ENCODE measurements at regions not wholly inside any gene's neighbourhood (a gene's known extent, or its start where the extent isn't known, plus 50 kb on each side); places are given as distances from the start of the nearest gene placed in this dataset.
A peak's percentile ranks its signal among the peaks of the same experiment; 100 is the strongest.
"Not testable (repeated sequence)": the region's sequence is repeated elsewhere in the genome, so short reads cannot be mapped to it uniquely, and the experiment has no call there.

DNA sequence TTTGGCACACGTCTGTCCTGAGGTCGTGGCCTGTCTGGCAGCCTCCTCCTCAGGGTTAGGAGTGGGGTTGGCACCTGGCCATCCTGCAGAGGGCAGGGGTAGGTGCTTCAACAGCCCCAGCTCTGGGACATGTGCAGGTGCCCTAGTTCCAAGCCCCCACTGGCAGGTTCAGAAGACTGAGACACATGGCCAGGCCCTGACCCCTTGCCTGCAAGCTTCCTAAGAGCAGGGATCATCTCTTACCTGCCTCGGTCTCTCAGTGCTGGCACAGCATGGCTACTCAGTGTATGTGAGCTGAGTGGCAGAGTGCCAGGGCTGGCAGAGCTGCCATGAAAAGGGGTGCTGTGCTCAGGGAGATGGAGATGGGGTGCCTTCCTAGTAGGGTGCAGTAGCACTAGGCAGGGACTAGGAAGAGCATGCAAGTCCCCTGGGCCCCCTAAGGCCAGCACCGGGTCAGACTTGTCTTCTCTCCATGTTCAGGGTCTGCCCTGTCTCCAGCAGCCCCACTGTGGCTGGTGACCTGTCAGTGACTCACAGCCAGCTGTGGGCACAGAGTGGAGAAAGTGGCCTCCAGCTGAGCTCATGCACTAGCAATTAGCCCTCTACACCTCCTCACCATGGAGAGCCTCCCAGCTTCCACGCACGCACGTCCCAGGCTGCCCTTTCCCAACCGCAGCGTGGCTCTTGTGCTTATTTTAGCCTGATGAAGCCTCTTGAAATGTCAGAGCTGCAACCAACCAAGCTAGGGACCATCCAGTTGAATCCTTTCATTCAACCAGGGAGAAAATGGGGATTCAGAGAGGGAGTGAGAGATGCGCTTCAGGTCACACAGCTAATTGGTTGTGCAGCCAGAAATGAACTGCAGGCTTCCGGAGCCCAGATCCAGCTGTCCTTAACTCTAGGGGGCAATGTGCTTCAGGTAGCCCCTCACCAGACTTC lies 116.6 kb downstream of the MRPL14 start:
- peak; percentile 72 for DNase-seq

DNA sequence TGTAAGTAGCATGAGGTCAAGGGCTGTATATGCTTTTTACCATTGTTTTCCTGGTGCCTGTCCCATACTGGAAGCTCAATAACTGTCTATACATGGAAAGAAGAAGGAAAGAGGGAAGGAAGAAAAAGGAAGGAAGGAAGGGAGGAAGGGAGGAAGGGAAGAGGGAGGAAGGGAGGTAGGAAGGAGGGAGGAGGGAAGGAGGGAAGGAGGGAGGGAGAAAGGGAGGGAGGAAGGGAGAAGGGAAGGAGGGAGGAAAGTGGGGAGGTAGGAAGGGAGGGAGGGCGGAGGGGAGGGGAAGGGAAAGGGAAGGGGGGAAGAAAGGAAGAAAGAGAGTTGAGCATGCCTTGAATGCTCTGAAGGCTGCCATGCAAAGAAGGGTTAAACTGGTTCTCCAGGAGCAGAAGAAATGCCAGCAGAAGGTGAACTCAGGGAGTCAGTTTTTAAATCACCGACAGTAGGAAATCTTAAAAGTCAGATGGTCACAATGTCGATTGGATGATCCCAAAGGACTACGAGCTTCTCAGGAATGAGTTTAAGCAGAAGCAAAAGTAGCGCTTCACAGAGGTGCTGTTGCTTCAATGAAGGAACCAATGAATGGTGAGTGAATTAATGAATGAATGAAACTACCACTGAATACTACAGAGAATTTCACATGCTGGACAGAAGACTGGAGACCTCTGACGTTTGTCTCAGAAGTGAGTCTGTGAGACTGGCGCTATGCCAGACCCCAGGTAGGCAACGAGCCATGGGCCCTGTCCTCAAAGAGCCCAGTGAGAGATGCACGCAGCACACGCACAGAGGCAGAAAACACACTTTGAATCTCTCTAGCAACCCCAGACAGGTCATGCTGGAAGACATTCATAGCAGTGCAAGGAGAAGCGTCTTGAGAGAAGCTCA lies 117.6 kb downstream of the MRPL14 start:
- no peak for DNase-seq

DNA sequence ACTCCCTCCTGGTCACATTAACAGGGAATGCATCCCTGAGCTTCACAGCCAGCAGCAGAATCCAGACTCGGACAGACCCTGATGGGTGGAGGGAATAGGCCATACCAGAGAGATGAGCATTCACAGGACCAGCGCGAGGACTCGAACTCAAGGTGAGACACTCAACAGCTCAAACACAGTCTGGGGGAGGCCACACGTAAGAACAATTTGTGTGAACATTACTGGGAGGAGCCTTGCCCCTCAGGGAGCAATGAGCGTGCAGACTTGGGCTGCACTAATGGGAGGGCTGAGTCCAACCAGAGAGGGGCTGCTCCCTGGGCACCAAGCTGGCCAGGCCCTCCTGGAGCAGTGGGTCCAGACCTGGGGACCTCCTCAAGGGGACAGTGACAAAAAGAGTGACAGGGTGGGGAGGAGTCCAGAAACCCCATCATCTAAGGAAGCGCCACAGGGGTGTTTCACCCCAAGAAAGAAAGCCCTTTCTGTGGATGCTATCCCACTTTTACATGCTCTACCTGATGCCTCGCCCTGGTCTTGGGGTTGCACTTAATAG lies 118.4 kb downstream of the MRPL14 start:
- DNase-seq, result no peak

DNA sequence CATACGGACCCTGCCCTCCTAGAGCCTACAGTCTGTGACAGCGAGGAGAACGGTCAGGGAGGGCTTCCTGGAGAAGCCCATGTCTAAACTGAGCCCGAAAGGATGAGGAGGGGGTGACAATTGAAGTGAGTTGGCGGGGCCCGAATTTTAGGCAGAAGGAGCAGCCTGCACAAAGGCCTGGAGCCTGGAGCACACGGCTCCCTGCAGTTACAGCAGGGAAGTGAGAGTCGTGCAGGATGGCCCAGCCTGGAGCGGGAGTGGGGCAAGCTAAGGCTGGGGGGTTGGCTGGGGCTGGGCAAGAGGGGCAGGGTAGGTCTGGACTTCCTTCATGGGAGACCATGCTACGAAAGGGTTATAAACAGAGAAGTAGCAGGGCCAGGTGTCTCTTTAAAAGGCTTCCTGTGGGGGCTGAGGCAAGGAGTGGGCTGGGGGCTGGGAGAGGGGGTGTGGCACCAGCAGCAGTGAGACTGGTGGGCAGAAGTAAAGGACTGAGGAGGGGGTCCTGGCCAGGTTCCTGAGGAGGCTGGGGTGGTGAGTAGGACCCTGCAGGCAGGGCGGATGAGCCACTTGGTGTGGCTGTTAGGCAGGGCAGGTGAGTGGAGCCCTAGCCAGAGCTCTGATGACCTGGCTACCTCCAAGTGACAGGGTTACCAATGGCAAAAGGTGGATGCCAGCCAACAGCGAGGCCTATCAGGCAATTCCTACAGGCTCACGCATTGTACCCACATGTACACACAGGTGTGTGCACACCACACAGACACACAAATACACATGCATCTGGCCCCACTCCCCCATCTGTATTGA lies 119.2 kb downstream of the MRPL14 start:
- DNase-seq, result no peak

DNA sequence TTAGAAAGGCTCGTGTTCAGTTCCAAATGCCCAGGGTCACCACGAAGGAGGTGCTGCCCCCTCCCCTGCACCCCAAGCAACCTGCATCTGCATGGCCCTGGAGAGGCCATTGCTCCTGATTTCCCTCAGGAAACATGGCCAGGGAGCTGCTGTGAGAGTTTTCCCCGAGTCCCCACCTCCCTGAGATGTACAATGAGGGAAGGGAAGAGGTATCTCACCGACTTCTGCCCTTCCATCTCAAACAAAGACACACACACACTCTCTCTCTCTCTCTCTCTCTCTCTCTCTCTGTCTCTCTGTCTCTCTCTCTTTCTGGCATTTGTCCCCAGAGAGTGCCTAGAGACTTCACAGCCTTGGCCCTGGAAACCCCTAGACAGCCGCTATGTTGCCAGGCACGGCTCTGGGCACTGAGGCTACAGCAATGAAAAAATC lies 120.4 kb downstream of the MRPL14 start:
- DNase-seq, result no peak

DNA sequence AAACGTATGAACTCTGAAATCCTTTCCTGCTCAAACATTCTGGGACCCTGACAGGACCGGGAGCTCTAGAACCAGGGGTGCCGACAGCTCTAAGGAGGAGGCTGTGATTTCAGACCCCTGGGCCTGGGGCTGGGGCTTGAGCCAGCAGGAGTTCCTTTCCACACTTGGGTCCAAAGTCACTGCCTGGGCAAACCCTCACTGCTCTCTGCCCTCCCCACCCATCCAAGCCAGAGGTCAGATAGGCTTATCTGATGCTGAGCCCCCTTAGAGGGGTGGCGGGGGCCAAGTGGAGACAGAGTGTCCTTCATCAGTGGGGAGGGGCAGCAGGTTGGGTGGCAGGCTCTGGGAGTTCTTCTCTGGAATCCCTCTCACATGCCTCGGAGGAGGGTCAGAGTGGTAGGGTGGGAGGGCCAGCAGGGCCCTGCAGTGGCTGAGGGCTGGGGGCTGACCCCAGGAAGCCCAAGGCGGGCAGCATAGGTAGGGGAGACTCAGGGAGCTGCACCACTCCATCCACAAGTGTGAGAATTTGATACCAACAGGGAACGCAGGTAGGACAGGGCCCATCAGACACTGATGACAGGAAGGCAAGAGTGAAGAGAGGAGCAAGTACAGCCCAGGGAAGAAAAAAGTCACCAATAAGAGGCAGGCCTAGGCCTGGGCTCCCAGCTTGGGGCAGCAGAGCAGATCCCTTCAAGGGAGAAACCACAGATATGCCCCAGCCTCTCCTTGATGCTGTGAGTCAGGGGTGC lies 121.0 kb downstream of the MRPL14 start:
- no peak for DNase-seq

DNA sequence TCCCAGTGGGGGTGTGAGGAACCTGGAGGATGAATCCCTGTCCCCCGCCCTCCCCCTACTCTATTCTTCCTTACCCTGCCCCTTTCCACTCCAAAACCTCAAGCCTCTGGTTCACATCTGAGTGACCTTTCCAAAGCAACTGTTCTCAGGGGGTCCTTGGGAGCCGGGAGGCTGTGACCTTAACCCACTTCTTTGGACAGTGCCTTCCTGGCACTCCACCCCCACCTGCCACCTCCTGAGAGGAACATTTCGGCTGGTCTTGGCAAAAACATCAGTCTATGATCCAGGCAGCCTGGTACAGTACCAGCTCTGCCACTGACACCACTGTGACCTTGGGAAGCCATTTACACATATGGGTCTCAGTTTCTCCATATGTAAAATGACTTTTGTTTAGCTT lies 121.7 kb downstream of the MRPL14 start:
- DNase-seq, result no peak

DNA sequence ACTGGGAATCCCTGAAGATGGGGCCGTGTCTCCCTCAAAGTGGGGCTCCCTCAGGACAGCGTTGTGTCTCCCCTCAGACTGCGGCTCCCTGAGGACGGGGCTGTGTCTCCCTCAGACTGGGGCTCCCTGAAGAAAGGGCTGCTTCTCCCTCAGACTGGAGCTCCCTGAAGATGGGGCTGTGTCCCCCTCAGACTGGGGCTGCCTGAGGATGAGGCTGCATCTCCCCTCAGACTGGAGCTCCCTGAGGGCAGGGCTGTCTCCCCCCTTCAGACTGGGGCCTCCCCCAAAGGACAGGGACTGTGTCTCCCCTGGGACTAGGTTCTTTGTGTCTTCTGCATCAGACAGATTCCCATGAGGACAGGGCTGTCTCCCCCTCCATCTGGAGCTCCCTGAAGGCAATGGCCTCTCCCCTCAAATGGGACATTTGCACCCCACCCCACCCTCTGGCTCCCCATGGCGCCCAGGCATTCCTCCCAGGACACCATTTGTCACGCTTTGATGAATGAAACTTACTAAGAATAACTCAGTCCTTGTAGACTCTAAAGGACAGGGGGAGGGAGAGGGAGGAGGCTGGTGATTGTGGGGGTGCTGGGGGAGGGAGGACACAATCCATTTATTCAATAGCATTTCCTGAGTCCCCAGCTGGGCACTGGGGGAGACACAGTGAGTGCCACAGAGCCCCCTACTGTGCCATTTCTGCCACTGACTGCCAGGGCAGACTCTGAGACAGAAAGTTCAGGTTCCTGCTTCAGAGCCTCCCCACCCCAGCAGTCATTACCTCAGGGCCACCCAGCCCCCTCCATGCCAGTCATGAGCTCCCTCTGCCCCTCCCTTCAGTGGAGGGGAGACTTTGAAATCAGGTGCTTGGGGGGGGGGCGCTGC lies 122.4 kb downstream of the MRPL14 start:
- peak; percentile 75 for DNase-seq

DNA sequence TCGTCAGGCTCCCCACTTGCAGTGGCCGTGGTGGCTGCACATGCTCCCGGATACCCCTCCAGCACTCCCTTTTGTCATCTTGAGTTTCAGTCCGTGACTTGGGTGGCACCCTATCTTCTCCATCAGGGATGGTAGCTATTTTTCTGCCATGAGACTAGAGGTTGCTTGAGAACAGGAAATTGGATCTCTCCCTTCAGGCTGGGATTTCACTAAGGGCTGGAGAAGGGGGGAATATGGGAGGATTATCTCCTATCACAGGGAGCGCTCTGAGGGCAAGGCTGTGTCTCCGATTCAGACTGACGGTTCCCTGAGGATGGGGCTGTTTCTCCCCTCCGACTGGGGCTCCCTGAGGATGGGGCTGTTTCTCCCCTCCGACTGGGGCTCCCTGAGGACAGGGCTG lies 123.1 kb downstream of the MRPL14 start:
- DNase-seq, result no peak

DNA sequence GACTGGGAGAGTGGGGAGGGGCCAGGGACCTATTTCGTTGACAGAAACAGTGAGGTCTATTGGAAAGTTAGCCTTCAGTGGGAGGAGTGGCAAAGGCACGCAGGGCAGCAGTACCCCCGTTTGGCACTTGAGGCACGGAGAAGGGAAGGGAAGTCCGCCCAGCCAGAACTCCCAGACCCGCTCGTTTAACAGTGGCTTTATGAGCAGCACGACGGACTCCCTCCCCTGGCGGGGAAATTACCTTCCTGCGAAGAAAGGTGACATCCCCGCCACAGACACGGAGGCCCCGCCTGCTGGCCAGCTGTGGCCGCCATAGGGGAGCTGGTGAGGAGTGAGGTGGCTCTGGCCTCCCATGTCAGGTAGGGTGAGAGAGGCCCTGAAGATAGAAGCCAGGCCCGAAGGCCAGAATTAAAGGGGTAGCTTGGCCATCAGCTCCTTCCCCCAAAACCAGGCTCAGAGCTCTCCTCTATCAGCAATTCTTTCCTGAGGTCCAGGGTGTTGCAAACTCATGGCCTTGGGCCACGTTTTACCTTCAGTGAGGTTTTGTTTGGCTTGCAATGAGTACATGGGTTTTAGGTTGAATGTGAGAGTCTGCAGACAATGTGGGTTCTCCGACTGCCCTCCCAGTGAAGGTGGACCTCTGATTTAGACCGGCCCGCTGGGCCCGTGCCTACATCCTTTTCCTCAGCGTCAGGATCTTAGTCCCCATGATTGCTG lies 123.7 kb downstream of the MRPL14 start:
- no peak for DNase-seq

DNA sequence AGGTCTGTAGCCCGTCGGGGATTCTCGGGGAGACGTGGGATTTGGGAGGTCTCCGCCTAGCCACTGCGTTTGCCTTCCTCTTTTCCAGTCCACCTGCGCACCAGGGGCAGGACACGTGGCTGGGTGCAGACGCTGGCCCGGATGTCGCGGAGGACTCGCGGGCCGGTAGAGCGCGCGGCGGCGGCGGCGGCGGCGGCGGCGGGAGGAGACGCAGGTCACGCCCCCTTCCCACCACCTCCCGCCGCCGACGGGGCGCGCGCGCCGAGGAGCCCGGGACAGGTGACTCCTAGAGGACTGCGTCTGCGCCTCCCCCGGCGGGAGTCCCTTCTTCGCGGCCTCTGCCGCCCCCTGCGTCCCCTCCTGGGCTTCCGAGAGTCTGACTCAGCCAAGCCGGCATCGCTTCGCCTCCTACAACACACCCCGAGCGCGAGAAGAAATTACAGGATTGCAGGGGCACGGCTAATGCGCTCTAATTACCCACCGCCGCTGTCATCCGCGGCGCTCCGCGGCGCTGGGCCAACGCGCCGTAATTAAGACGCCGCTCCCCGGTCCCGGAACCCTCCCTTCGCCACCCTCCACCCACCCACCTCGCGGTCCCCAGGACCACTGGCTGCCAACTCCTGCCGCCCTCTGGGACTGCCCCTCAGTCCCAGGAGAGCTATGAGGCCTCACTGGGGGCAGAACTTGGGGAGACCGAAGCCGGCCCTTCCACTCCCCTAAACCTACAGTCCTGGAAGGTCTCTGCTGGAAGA lies 124.5 kb downstream of the MRPL14 start:
- no peak for DNase-seq

DNA sequence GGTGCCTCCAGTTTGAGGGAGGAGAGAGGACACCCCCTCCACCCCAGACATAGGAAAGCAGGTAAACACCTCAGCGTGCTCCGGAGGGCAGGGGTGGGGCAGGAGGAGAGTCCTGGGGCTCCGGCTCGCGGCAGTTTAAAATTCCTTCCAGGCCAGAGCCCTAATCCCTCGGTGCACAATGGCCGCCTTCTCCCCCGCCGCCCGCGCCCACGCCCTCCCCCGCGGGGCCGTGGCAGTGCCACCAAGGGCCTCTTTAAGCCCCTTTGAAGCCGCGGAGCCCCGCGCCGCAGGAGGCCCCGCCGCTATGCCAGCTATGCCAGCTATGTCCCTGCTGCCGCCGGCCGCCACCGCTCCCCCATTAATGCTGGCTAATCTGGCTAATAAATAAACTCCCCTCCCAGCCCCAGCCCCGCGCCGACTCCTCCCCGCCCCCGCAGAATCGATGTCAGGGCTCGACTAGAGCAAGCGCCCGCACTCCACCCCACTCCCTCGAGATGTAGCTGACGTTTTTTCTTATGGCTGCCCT lies 125.1 kb downstream of the MRPL14 start:
- DNase-seq, result peak; percentile 81

DNA sequence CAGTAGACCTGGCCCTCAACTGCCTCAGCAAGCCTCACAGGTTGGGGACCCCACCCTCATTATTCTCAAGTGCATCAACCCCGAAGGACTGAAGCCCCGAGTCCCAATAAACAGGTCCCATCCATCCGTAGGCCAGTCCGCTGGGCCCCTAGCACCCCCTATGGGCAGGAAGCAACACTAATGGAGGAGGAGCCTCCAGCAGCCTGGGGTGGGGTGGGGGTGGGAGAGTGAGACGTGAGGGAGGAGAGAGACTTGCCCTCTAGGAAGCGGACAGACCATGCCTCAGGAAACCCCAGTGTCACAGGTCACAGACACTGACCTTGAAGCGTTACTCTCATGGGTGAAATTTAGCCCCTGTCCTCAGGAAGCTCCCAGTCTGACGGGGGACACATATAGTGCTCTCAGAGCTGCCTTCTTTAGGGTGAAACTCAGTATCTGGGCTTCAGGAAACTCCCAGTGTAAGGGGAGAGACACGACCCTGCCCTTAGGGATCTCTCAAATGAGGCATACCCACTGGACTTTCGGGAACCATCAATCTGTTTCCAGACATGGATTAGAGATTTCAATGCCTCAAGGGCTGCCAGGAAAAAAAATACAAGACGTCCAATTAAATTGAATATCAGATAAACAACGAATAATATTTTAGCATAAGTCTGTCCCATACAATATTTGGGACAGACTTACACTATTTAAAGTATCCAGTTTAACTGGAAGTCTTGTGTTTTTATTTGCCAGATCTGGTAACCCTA lies 125.8 kb downstream of the MRPL14 start:
- peak; percentile 94 for DNase-seq

DNA sequence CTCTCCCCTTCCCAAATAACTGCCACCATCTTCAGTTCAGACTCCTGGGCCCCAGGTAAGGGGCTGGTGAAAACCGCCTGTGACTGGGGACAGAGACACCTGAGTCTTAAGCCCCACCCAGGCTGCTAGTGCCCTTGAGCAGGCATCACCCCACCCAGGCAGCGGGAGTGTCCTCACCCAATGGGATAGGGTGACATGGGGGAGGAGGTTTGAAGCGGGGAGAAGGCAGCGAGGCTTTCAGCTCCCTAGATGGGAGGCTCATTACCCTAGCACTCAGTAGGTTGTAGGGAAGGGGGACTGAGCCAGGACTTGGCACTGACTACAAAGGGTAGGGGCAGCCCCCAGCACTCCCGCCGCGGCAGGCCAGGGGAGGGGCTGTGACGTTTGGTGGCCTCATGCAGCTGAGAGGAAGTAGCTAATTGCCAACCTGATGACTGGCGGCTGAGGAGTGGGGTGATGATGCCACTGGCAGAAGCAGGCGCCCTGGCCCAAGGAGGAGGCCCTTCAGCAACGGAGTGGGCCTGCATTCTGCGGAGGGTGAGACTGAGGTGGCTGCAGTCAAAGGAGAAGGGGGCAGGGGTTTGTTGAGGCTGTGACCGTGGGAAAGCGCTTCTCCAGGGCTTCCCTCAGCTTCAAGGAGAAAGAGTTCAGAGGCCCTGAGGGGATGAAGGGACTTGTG lies 126.9 kb downstream of the MRPL14 start:
- DNase-seq, result no peak

DNA sequence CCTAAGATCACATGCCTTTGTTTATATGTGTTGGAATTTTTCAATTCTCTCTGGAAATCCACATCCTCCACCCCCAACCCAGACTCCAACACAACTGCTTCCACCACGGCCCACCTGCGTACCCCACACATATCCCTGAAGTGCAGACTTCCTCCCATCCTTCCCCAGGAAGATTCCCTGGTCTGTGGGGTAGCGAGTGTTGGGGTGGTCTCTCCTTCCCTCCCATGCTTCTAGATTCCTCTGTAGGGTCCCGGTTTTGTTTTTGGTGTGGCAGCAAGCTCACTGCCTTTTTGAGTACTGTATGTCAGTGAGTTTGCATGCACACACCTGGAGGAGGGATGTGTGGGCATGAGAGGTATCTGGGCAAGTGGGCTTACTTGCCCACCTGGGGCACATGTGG lies 127.6 kb downstream of the MRPL14 start:
- DNase-seq, result no peak

DNA sequence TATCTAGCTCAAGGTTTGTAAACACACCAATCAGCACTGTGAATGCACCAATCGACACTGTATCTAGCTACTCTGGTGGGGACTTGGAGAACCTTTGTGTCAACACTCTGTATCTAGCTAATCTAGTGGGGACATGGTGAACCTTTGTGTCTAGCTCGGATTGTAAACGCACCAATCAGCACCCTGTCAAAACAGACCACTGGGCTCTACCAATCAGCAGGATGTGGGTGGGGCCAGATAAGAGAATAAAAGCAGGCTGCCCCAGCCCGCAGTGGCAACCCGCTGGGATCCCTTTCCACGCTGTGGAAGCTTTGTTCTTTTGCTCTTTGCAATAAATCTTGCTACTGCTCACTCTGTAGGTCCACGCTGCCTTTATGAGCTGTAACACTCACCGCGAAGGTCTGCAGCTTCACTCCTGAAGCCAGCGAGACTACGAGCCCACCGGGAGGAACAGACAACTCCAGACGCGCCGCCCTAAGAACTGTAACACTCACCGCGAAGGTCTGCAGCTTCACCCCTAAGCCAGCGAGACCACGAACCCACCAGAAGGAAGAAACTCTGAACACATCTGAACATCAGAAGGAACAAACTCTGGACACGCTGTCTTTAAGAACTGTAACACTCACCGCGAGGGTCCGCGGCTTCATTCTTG lies 128.5 kb downstream of the MRPL14 start:
- not testable (repeated sequence) for DNase-seq

DNA sequence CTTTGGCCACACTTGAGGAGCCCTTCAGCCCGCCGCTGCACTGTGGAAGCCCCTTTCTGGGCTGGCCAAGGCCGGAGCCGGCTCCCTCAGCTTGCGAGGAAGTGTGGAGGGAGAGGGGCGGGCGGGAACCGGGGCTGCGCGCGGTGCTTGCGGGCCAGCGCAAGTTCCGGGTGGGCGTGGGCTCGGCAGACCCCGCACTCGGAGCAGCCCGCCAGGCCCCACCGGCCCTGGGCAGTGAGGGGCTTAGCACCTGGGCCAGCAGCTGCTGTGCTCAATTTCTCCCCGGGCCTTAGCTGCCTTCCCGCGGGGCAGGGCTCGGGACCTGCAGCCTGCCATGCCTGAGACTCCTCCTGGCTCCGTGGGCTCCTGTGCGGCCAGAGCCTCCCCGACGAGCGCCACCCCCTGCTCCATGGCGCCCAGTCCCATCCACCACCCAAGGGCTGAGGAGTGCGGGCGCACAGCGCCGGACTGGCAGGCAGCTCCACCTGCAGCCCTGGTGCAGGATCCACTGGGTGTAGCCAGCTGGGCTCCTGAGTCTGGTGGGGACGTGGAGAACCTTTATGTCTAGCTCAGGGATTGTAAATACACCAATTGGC lies 129.2 kb downstream of the MRPL14 start:
- DNase-seq, result not testable (repeated sequence)

Data from 8988T (cell line).